ENCODE measurements at regions not wholly inside any gene's neighbourhood (a gene's known extent, or its start where the extent isn't known, plus 50 kb on each side); places are given as distances from the start of the nearest gene placed in this dataset.

DNA sequence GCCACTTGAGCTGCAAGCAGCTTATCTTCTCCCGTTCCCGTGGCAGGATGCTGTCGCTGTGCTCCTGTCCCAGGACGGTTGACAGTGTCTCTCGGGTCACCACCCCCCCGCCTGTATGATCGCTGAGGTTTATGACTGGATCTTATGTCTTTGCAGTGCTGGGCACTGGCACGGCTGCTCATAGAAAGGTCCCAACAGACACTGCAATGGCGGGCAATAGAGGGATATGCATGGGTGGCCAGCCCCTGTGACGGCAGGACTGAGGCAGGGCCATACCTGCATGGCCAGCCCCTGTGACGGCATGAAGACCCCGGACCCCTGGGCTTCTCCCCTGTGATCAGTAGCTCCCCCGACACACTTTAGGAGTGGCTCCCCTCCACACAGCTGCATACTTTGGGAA, 307.2 kb downstream of the TEX29 start:
- Mint-ChIP-seq H3K4me3 (no peak overlapping the region), H3K27me3 (ENCODE audit: low read depth) (no peaks in the 10 kb centered on the region), H3K4me1 (peaks cover 12% of the 10 kb centered on the region), H3K36me3 (no peaks in the 10 kb centered on the region), H3K9me3 (peaks cover 4% of the 10 kb centered on the region; the same call in 1 of the 2 replicates), H3K27ac (no peak overlapping the region)
- POLR2A ChIA-PET, result no interaction called here
- ATAC-seq (no peak), DNase-seq (ENCODE audit: low spot score) (no peak)
- TF ChIP-seq ZNF532 (CRISPR knock-in tag; IDR thresholded peaks at IDR 0.05; ENCODE audit: borderline replicate concordance), result no peak
- TF ChIP-seq RELA (CRISPR knock-in tag; IDR thresholded peaks at IDR 0.05; ENCODE audit: borderline replicate concordance), result no peak
- TF ChIP-seq, protein P1, sequence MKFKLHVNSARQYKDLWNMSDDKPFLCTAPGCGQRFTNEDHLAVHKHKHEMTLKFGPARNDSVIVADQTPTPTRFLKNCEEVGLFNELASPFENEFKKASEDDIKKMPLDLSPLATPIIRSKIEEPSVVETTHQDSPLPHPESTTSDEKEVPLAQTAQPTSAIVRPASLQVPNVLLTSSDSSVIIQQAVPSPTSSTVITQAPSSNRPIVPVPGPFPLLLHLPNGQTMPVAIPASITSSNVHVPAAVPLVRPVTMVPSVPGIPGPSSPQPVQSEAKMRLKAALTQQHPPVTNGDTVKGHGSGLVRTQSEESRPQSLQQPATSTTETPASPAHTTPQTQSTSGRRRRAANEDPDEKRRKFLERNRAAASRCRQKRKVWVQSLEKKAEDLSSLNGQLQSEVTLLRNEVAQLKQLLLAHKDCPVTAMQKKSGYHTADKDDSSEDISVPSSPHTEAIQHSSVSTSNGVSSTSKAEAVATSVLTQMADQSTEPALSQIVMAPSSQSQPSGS (CRISPR knock-in tag; IDR thresholded peaks at IDR 0.05; ENCODE audit: borderline replicate concordance, low read depth), result no peak
- TF ChIP-seq, protein P2, sequence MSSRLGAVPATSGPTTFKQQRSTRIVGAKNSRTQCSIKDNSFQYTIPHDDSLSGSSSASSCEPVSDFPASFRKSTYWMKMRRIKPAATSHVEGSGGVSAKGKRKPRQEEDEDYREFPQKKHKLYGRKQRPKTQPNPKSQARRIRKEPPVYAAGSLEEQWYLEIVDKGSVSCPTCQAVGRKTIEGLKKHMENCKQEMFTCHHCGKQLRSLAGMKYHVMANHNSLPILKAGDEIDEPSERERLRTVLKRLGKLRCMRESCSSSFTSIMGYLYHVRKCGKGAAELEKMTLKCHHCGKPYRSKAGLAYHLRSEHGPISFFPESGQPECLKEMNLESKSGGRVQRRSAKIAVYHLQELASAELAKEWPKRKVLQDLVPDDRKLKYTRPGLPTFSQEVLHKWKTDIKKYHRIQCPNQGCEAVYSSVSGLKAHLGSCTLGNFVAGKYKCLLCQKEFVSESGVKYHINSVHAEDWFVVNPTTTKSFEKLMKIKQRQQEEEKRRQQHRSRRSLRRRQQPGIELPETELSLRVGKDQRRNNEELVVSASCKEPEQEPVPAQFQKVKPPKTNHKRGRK (CRISPR knock-in tag; IDR thresholded peaks at IDR 0.05; ENCODE audit: borderline replicate concordance), result no peak
- TF ChIP-seq, protein P3, sequence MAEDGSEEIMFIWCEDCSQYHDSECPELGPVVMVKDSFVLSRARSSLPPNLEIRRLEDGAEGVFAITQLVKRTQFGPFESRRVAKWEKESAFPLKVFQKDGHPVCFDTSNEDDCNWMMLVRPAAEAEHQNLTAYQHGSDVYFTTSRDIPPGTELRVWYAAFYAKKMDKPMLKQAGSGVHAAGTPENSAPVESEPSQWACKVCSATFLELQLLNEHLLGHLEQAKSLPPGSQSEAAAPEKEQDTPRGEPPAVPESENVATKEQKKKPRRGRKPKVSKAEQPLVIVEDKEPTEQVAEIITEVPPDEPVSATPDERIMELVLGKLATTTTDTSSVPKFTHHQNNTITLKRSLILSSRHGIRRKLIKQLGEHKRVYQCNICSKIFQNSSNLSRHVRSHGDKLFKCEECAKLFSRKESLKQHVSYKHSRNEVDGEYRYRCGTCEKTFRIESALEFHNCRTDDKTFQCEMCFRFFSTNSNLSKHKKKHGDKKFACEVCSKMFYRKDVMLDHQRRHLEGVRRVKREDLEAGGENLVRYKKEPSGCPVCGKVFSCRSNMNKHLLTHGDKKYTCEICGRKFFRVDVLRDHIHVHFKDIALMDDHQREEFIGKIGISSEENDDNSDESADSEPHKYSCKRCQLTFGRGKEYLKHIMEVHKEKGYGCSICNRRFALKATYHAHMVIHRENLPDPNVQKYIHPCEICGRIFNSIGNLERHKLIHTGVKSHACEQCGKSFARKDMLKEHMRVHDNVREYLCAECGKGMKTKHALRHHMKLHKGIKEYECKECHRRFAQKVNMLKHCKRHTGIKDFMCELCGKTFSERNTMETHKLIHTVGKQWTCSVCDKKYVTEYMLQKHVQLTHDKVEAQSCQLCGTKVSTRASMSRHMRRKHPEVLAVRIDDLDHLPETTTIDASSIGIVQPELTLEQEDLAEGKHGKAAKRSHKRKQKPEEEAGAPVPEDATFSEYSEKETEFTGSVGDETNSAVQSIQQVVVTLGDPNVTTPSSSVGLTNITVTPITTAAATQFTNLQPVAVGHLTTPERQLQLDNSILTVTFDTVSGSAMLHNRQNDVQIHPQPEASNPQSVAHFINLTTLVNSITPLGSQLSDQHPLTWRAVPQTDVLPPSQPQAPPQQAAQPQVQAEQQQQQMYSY (CRISPR knock-in tag; IDR thresholded peaks at IDR 0.05), result no peak
- no peak for TF ChIP-seq OVOL2 (CRISPR knock-in tag; IDR thresholded peaks at IDR 0.05; ENCODE audit: borderline replicate concordance)
- CTCF ChIA-PET, result no interaction called here

DNA sequence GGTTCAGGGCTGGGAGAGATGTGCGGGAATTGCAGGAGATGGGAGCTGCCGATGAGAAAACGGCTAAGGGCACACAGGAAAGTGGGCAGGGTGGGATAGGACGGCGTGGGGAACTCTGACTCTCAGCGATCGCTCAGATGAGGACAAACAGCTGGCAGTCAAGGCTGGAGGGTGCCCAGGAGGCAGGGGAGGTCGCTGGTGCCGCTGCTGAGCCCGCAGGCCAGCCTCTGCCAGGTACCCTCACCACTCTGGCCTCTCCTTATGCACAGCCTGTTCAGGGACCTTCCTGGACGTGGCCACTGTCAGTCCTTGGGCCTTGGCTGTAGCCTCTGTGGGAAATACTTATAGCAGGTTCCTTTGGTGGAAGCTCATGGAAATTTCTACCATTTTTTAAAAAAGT, 308.6 kb downstream of the TEX29 start:
- DNase-seq (ENCODE audit: low spot score), result no peak
- CTCF ChIA-PET, result interaction anchor here (1.5 kb wide), 1 partner anchor 815 kb away, joined by 5 read pairs; no protein-coding TSS in a partner anchor
- Mint-ChIP-seq H3K4me1 (peaks cover 26% of the 10 kb centered on the region), H3K36me3 (no peaks in the 10 kb centered on the region), H3K4me3 (no peak overlapping the region), H3K27ac (peak overlapping the region; percentile 3; the same call in 1 of the 2 replicates), H3K9me3 (peaks cover 4% of the 10 kb centered on the region; the same call in 1 of the 2 replicates), H3K27me3 (ENCODE audit: low read depth) (no peaks in the 10 kb centered on the region)
- POLR2A ChIA-PET, result no interaction called here
- ATAC-seq, result no peak
- TF ChIP-seq ZNF425 (CRISPR knock-in tag; conservative IDR thresholded peaks at IDR 0.05) (no peak), TCF7 (CRISPR knock-in tag; IDR thresholded peaks at IDR 0.05; ENCODE audit: low read depth) (no peak), USF2 (CRISPR knock-in tag; IDR thresholded peaks at IDR 0.05) (no peak), GTF2I (CRISPR knock-in tag; conservative IDR thresholded peaks at IDR 0.05) (no peak), NFYB (CRISPR knock-in tag; conservative IDR thresholded peaks at IDR 0.05; ENCODE audit: low read depth) (no peak), CBFB (CRISPR knock-in tag; IDR thresholded peaks at IDR 0.05; ENCODE audit: low read depth) (no peak), STAT6 (CRISPR knock-in tag; conservative IDR thresholded peaks at IDR 0.05; ENCODE audit: low read depth) (no peak)
- TF ChIP-seq, protein P4, sequence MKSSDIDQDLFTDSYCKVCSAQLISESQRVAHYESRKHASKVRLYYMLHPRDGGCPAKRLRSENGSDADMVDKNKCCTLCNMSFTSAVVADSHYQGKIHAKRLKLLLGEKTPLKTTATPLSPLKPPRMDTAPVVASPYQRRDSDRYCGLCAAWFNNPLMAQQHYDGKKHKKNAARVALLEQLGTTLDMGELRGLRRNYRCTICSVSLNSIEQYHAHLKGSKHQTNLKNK (CRISPR knock-in tag; IDR thresholded peaks at IDR 0.05), result no peak

Measured in WTC11 (cell line).